Osteoblast (primary cell): ENCODE measurements at regions not wholly inside any gene's neighbourhood (a gene's known extent, or its start where the extent isn't known, plus 50 kb on each side); places are given as distances from the start of the nearest gene placed in this dataset.

Experiments
- DNase-seq: peaks from one replicate; pipeline ENCODE4 v3.0.0; 2011; ENCODE audit warnings: low spot score, mixed read lengths; ENCODE audit not compliant: insufficient read length; ENCODE audit errors: missing footprints
- H2AFZ ChIP-seq: 2 replicates; pipeline ENCODE4 v1.6.0; 2011; ENCODE audit warnings: mild to moderate bottlenecking, low read length
- H3K27ac ChIP-seq: 2 replicates; pipeline ENCODE4 v1.5.1; 2011; ENCODE audit warnings: mild to moderate bottlenecking, low read depth, low read length, moderate library complexity
- H3K27me3 ChIP-seq: 2 replicates; pipeline ENCODE4 v1.6.0; 2012; ENCODE audit warnings: mild to moderate bottlenecking, control low read depth, inconsistent platforms, low read length, moderate library complexity; ENCODE audit not compliant: insufficient read depth
- H3K36me3 ChIP-seq: 2 replicates; pipeline ENCODE4 v1.5.1; 2011; ENCODE audit warnings: mild to moderate bottlenecking, low read length, control low read depth, moderate library complexity; ENCODE audit not compliant: insufficient read depth
- H3K4me1 ChIP-seq: 2 replicates; pipeline ENCODE4 v1.5.1; 2011; ENCODE audit warnings: mild to moderate bottlenecking, low read length, control low read depth, moderate library complexity; ENCODE audit not compliant: insufficient read depth
- H3K4me2 ChIP-seq: 2 replicates; pipeline ENCODE4 v1.6.0; 2011; ENCODE audit warnings: mild to moderate bottlenecking, low read length; ENCODE audit not compliant: insufficient read depth
- H3K4me3 ChIP-seq: fragments of 200-600 bp; sonication (generic); 3 replicates; pipeline ENCODE4 v1.5.1; 2012; ENCODE audit warnings: mild to moderate bottlenecking, low read length, inconsistent platforms; ENCODE audit not compliant: insufficient read depth
- H3K79me2 ChIP-seq: 2 replicates; pipeline ENCODE4 v1.6.0; 2012; ENCODE audit warnings: mild to moderate bottlenecking, low read length, control low read depth, inconsistent platforms; ENCODE audit not compliant: insufficient read depth
- H3K9me3 ChIP-seq: 2 replicates; pipeline ENCODE4 v1.5.1; 2011; ENCODE audit warnings: low read depth, low read length, control low read depth
- H4K20me1 ChIP-seq: 2 replicates; pipeline ENCODE4 v1.6.0; 2012; ENCODE audit warnings: mild to moderate bottlenecking, low read length, control low read depth; ENCODE audit not compliant: insufficient read depth
- CTCF ChIP-seq: IDR thresholded peaks from 2 replicates; pipeline ENCODE4 v1.5.1; 2011; ENCODE audit warnings: mild to moderate bottlenecking, low read depth, low read length, moderate library complexity; ENCODE audit errors: extremely low read depth

GRCh38 chr20:6492271-6493055 is 275.0 kb upstream of the BMP2 start:
- no peaks in the 10 kb centered on the region for H4K20me1 ChIP-seq
- no peaks in the 10 kb centered on the region for H3K9me3 ChIP-seq
- no peaks in the 10 kb centered on the region for H3K79me2 ChIP-seq
- H2AFZ ChIP-seq, result no peak overlapping the region
- no peak overlapping the region for H3K4me2 ChIP-seq
- no peak overlapping the region for H3K4me3 ChIP-seq
- H3K4me1 ChIP-seq, result no peaks in the 10 kb centered on the region
- no peak for TF ChIP-seq CTCF
- H3K36me3 ChIP-seq, result no peaks in the 10 kb centered on the region
- no peaks in the 10 kb centered on the region for H3K27me3 ChIP-seq
- no peak overlapping the region for H3K27ac ChIP-seq
- no peak for DNase-seq

GRCh38 chr20:6490849-6491248 is 276.6 kb upstream of the BMP2 start:
- DNase-seq, result no peak
- Histone ChIP-seq H3K9me3 (no peaks in the 10 kb centered on the region), H4K20me1 (no peaks in the 10 kb centered on the region), H2AFZ (no peak overlapping the region), H3K27me3 (no peaks in the 10 kb centered on the region), H3K4me3 (no peak overlapping the region), H3K27ac (no peak overlapping the region), H3K4me2 (no peak overlapping the region), H3K79me2 (no peaks in the 10 kb centered on the region), H3K4me1 (no peaks in the 10 kb centered on the region), H3K36me3 (no peaks in the 10 kb centered on the region)
- no peak for TF ChIP-seq CTCF

GRCh38 chr20:6489361-6490171 is 277.9 kb upstream of the BMP2 start:
- no peak overlapping the region for H3K27ac ChIP-seq
- H3K4me2 ChIP-seq, result no peak overlapping the region
- no peaks in the 10 kb centered on the region for H4K20me1 ChIP-seq
- H3K9me3 ChIP-seq, result no peaks in the 10 kb centered on the region
- no peaks in the 10 kb centered on the region for H3K27me3 ChIP-seq
- no peaks in the 10 kb centered on the region for H3K36me3 ChIP-seq
- no peaks in the 10 kb centered on the region for H3K79me2 ChIP-seq
- H2AFZ ChIP-seq, result no peak overlapping the region
- no peak overlapping the region for H3K4me3 ChIP-seq
- no peak for TF ChIP-seq CTCF
- no peak for DNase-seq
- no peaks in the 10 kb centered on the region for H3K4me1 ChIP-seq

GRCh38 chr20:6485351-6485750 is 282.1 kb upstream of the BMP2 start:
- Histone ChIP-seq H2AFZ (no peak overlapping the region), H3K9me3 (no peaks in the 10 kb centered on the region), H3K27me3 (no peaks in the 10 kb centered on the region), H3K79me2 (no peaks in the 10 kb centered on the region), H3K4me3 (no peak overlapping the region), H3K27ac (no peak overlapping the region), H3K36me3 (no peaks in the 10 kb centered on the region), H3K4me2 (no peak overlapping the region), H4K20me1 (no peaks in the 10 kb centered on the region), H3K4me1 (no peaks in the 10 kb centered on the region)
- no peak for DNase-seq
- TF ChIP-seq CTCF, result no peak
